ENCODE measurements at regions not wholly inside any gene's neighbourhood (a gene's known extent, or its start where the extent isn't known, plus 50 kb on each side); places are given as distances from the start of the nearest gene placed in this dataset.

DNA sequence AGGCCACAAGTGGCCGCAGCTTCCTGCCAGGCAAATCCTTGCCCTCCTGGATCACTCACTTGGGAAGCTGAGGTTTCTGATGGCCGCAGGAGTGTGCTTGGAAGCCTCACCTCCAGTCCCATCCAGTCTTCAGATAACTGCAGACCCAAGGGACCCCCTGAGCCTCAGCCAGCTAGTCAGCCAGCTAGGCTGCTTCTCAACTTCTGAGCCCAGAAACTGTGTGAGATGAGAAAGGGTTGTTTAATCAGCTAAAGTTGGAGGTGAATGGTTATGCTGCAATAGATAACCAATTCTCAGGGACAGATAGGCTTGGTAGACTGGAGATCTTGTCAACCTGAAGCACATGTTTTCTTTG lies 96.9 kb downstream of the THBS2 start:
- Histone ChIP-seq H2BK20ac (ENCODE audit: low read depth, low read length) (peak overlapping the region; percentile 42; the same call in 1 of the 2 replicates), H3K9ac (ENCODE audit: low read depth, low read length) (no peak overlapping the region), H3K36me3 (ENCODE audit: control insufficient read depth, insufficient read depth, low read length) (no peaks in the 10 kb centered on the region), H3K27me3 (ENCODE audit: control insufficient read depth, insufficient read depth, low read length) (no peaks in the 10 kb centered on the region), H3K9me3 (ENCODE audit: control insufficient read depth, insufficient read depth, low read length) (no peaks in the 10 kb centered on the region), H2BK5ac (ENCODE audit: low read depth, low read length, poor library complexity, severe bottlenecking) (peak overlapping the region; percentile 35), H3K56ac (ENCODE audit: extremely low read depth, insufficient read depth, low read length) (no peak overlapping the region), H2AK5ac (ENCODE audit: low read depth, low read length) (peak overlapping the region; percentile 40), H4K20me1 (ENCODE audit: insufficient read depth, low read length) (no peaks in the 10 kb centered on the region), H3K27ac (ENCODE audit: insufficient read depth, low read length) (no peak overlapping the region), H4K8ac (ENCODE audit: low read depth in 2 of 2, low read length in 2 of 2) (peak overlapping the region; percentile 67 to 74; a peak in 3 of 4 replicates), H2AK9ac (replicated peaks; ENCODE audit: low read depth, low read length, poor library complexity) (no peak overlapping the region), H2AFZ (replicated peaks; ENCODE audit: low read length, poor library complexity) (peak overlapping the region; percentile 39), H3K4me3 (ENCODE audit: insufficient read depth, low read depth, low read length) (no peak overlapping the region), H3K4ac (ENCODE audit: low read depth, low read length) (peak overlapping the region; percentile 65), H3K9me1 (ENCODE audit: insufficient read depth, low read length) (0 out of 2 replicates have a peak, but pooled peaks cover 2% of the 10 kb centered on the region), H2BK120ac (ENCODE audit: low read depth, low read length) (peak overlapping the region; percentile 92), H3K14ac (replicated peaks; ENCODE audit: low read depth, low read length) (peak overlapping the region; percentile 63), H3K18ac (ENCODE audit: low read depth, low read length) (peak overlapping the region; percentile 45), H2BK15ac (ENCODE audit: low read depth, low read length) (peak overlapping the region; percentile 81; the same call in 2 of the 3 replicates), H3K4me1 (ENCODE audit: control insufficient read depth, insufficient read depth, low read length) (peaks cover 26% of the 10 kb centered on the region), H3K79me1 (ENCODE audit: low read depth in 1 of 2, low read length in 2 of 2) (no peaks in the 10 kb centered on the region), H4K91ac (ENCODE audit: insufficient read depth, low read depth, low read length) (peak overlapping the region; percentile 76), H4K5ac (ENCODE audit: low read depth, low read length) (peak overlapping the region; percentile 95; the same call in 1 of the 2 replicates), H3K23ac (ENCODE audit: low read depth, low read length) (no peak overlapping the region), H3K4me2 (ENCODE audit: low read depth, low read length) (no peak overlapping the region)
- no peak for DNase-seq
- dilution Hi-C loops (cut with HindIII; ENCODE audit: low sequenced_read_pairs, unreplicated experiment): no loop called here
- no peak for TF ChIP-seq RFX5 (IDR thresholded peaks at IDR 0.05; ENCODE audit: low read depth, low read length)
- TF ChIP-seq MAZ (IDR thresholded peaks at IDR 0.05; ENCODE audit: borderline replicate concordance, low read depth, low read length): no peak
- TF ChIP-seq SMC3 (IDR thresholded peaks at IDR 0.05; ENCODE audit: low read depth, low read length): no peak
- no peak for TF ChIP-seq RCOR1 (IDR thresholded peaks at IDR 0.05; ENCODE audit: insufficient replicate concordance, low read length)
- TF ChIP-seq, protein P1, sequence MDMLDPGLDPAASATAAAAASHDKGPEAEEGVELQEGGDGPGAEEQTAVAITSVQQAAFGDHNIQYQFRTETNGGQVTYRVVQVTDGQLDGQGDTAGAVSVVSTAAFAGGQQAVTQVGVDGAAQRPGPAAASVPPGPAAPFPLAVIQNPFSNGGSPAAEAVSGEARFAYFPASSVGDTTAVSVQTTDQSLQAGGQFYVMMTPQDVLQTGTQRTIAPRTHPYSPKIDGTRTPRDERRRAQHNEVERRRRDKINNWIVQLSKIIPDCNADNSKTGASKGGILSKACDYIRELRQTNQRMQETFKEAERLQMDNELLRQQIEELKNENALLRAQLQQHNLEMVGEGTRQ (IDR thresholded peaks at IDR 0.05; ENCODE audit: low read depth, low read length): no peak
- TF ChIP-seq CHD1 (IDR thresholded peaks at IDR 0.05; ENCODE audit: low read depth, low read length): no peak
- TF ChIP-seq MAFK (IDR thresholded peaks at IDR 0.05; ENCODE audit: low read depth, low read length): no peak
- no peak for TF ChIP-seq FOS (IDR thresholded peaks at IDR 0.05; ENCODE audit: low read depth, low read length)
- TF ChIP-seq RAD21 (IDR thresholded peaks at IDR 0.05; ENCODE audit: low read length): no peak
- POLR2A ChIA-PET (ENCODE audit: unreplicated experiment): no interaction called here
- CTCF ChIA-PET: no interaction called here
- in situ Hi-C loops (cut with MboI; ENCODE audit: low sequenced_read_pairs): no loop called here
- no CpG with 5 or more reads among the region's 2 CpGs for WGBS, 2 experiments (ENCODE audit: extremely low coverage in 2 of 2, insufficient read length in 1 of 2)
- BruUV-seq (replicated peaks): no TSS peak
- no peak for ATAC-seq (ENCODE audit: low read depth)
- intact Hi-C loops (cut with micrococcal nuclease): no loop called here
